ENCODE measurements at regions not wholly inside any gene's neighbourhood (a gene's known extent, or its start where the extent isn't known, plus 50 kb on each side); places are given as distances from the start of the nearest gene placed in this dataset.

GRCh38 chr2:196449083-196449482 lies 190.4 kb upstream of the CCDC150 start:
- no peak for DNase-seq

GRCh38 chr2:196452758-196453157 lies 186.8 kb upstream of the CCDC150 start:
- DNase-seq = no peak

- DNase-seq = peak; percentile 63
Measured at GRCh38 chr2:196453613-196454047, 185.9 kb upstream of the CCDC150 start.

GRCh38 chr2:196454492-196454891 lies 185.0 kb upstream of the CCDC150 start:
- no peak for DNase-seq

- DNase-seq = peak; percentile 86
Measured at GRCh38 chr2:196459539-196459938, 180.0 kb upstream of the CCDC150 start.

DNA sequence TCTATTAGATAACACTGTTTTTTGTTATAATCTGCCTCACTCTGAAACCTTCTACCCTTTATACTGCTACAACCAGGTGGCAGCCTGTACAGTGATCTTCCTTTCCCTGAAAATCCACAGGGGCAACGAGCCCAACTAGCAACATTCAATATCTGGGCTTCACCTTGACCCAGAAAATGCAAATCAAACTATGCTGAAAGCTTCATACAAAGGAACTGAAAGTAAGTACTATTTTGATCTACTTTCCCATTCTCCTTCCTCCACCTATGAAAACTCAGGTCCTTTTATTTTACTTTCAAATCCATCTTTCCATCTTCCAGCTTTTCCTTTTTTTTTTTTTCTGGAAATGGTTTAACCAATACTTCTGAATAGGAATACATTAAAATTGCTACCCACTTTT lies 175.8 kb upstream of the CCDC150 start:
- DNase-seq = no peak

GRCh38 chr2:196464311-196464710 lies 175.2 kb upstream of the CCDC150 start:
- DNase-seq = no peak

DNA sequence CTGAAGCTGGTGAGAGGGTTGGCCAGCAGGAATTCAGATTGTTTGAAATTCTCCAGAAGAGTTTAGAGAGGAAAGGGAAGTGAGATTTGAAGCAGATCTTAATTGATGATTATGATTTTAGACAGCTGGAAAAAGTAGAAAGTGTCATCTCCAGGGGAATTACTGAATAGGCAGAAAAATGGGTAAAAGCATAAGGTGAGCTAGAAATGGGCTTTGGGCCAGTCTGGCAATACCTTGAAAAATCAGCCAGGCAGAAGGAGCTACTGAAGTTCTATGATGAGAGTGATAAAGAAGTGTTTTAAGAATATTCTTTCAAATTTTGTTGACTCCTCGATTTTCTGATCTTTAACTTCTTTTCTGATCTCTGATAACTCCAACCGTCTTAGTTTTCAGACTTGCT lies 172.9 kb upstream of the CCDC150 start:
- DNase-seq = no peak

- DNase-seq = peak; percentile 11
Measured at GRCh38 chr2:196468394-196468793, 171.1 kb upstream of the CCDC150 start.

DNA sequence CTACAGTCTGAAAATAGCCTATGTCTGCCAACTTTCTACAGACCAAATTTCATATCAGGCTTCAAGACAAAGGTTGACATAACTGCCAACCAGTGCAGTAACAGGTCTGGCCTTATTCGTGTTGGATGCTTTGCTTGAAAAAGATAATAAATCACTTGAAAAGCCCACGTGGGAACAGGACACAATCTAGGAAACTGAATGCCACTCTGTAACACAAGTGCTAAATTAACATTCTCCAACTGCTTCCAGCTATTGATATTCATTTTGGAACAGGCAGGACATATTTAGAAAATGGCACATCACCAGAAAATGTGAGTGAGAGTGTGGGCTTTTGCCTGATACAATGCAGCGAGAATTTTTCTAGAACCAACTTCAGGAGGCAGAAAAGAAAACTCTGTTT lies 165.9 kb upstream of the CCDC150 start:
- no peak for DNase-seq

DNA sequence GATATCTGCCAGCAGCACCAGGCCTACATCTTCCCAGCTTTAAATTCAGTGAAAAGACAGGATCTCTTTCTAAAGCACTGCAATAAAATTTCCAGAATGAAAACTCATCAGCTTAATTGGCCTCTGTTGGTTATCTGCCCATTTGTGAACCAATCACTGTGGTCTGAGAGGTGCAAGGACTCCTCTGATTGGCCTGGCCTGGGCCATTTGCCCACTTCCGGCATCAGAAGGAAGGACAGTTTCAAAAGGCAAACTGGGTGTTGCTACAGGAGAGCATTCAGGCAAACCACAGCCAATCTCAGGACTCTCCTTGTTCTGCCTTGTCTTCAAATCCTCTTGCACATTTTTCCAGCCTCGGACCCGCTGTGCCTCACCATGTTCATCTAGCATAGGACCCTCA lies 163.9 kb upstream of the CCDC150 start:
- no peak for DNase-seq

DNA sequence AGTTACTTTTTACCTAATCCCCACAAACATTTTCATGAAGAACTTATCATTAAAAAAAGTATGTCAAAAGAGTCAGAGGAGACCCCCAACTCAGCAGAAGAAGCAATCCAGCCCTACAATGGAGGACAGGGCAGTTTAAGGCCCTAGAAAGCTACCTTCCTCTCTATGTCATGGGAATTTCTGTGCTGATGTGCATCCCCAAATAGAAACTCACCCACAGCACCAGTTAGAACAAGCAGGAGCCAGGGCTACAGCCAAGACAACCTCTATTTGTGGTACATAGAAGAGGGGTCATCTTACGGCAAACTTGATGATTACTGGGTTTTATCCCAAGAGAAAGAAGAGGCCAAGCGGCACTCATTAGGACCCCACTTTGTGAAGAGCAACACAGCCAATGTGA lies 160.9 kb upstream of the CCDC150 start:
- no peak for DNase-seq

GRCh38 chr2:196479350-196479749 lies 160.2 kb upstream of the CCDC150 start:
- no peak for DNase-seq

GRCh38 chr2:196480653-196481323 lies 158.7 kb upstream of the CCDC150 start:
- no peak for DNase-seq

DNA sequence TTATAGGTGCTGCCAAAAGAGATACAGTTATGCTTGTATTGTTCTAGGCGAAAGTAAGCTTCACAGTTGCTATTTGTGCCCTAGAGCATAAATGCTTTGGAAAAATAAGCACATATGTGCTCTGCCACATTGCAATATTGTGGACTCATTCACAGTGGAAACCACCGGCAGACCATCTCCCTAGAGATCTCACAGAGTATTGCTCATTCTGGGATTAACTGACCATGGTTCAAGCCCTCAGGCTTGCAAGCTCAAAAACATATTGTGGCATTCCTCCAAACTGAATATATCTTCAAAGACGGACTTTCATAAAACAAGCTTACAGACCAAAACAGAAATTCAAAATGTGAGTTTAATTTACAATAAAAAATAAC lies 158.2 kb upstream of the CCDC150 start:
- no peak for DNase-seq

DNA sequence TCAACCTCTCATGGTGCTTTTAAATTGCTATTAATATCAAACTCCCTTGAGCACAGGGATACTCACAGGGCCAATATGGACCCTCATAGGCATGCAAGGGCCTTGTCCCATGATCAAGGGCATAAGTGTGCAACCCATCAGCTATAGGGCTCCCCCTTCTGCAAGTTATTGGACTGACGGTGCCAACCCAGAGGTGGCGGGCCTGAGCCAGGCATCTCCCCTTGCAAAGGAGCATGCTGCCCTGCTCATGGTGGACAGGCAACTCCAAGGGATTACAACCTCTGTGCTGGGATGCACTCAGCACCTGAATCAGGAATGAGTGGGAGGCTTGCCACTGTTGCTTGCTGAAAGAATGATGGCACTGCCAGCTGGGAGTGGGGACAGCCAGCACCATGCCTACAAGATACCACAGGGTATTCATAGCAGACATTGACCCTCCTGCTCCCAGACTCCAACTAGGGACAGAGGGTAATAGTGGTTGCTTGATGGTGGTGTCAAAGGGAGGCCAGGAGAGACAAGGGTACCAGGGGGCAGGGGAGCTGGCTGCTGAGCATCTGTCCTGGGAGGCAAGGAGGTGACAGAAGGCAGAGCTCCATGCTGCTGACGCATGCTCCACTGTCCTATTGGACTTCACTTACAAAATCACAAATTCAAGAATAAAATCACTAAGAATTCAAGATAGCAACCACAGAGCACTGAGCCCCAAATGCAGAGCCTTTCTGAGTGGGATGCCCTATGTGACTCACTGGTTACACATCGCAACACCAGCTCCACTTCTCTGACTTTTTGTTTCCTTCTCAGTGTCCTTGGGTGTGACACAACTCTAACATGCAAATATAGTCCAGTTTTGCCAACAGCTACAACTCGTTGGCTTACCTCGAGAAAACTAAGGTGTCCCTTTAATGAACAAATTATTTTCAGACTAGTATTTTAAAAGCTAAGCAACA lies 157.1 kb upstream of the CCDC150 start:
- peak; percentile 4 for DNase-seq

- DNase-seq = no peak
Measured at GRCh38 chr2:196486146-196486545, 153.4 kb upstream of the CCDC150 start.

DNA sequence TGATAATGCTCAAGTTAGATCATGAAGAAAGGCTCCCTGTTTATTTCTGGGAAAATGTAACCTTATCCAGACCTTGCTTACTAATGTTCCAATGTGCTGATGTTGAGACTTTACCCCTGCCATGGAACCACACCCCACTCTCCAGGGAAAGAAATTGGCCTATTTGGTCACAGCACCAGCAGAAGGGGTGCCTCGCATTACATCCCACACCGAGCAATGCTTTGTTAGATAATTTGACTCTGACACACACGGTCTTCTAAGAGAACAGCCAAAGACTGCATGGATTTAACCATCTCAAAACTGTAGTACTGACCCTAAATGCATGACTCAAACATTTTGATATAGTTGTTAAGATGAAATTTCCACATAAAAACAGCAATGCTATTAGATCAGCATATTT lies 152.1 kb upstream of the CCDC150 start:
- DNase-seq = no peak

GRCh38 chr2:196489371-196489770 lies 150.1 kb upstream of the CCDC150 start:
- DNase-seq = no peak

DNA sequence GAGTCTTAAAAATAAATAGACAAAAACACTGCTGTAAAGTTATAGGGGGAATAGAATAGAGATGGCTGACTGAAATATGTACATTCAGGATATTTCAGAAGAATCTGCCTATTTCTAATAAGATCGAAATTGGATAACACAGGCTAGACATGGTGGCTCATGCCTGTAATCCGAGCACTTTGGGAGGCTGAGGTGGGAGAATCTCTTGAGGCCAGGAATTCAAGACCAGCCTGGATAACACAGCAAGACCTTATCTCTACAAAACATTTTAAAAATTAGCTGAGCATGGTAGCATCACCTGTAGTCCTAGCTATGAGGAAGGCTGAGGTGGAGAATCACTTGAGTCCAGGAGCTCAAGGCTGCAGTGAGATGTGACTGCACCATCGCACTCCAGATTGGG lies 146.6 kb upstream of the CCDC150 start:
- no peak for DNase-seq

DNA sequence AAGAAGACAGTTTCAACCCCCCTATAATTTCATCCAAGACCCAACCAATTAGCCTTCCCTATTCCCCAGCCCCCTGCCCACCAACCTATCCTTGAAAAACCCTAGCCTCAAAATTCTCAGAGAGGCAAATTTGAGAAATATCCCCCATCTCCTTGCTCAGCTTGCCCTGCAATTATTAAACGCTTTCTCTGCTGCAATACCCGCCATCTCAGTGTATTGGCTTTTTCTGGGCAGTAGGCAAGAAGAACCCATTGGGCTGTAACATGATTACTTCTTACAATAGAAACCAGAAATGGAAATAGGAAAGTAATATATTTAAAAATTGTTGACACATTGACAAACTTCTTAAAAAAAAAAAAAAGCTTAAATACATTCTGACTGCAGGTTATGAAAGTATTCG lies 140.6 kb upstream of the CCDC150 start:
- no peak for DNase-seq

DNA sequence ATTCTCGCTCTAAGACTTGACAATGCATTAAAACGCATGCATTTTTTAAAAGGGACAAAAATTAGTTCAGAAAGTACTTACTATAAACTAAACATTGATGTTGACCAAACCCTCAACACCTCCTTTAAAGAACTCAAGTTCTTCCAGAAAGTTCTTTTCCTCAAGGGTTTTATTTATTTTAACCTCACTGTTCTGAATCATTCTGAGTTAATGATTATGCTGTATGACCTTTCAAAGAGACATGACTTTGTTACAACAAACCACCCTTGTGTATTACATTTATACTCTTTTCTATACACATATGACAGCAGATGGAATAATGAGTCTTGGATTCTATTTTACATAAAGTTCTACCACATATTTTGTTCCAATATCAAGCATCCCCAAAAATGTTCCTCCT lies 139.8 kb upstream of the CCDC150 start:
- DNase-seq = no peak

DNA sequence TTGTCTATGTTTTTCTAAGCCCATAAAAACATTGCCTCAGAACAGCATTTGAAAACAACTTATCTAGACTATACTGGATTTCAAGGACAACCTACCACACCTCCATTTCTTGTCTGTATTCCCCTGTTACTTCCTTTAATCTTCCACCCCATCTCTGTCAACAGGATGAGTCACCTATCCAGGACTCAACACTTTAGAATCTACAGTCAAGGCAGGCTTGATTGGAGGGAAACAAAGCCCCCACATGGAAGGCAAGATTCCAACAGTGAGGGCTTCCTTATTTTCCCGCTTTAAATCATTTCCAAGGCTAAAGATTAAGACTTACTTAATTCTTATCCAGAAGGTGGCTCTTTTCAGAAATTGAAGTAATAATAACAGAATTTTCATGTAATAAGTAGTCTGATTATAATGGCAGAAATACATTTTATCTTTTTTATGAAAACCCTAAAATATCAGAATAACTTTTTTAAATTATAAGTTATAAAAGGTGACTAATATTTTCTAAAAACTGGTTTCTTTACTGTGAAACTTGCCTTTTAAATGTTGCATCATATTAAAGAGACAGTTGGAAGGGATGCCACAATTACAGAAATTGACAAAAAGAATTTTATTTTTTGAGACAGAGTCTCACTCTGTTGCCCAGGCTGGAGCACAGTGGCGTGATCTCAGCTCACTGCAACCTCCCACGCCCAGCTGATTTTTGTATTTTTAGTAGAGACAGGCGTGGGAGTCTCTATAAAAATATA lies 138.7 kb upstream of the CCDC150 start:
- no peak for DNase-seq

DNA sequence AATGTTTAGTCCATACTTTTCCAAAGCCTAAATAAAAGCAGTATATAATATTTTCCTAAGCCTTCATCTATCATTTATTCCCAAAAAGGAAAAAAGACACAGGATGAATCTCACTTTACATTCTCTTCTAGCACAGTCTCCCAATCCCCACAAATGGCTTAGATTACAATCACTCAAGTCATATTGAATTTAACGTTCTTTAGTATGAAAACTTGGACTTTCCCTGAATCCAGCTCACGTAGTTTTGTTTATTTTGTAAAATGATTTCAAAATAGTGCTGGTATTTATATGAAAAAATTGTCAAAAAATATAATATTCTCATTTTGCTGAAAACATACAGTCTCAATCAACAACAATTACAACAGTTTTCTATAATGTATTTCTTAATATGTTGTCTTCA lies 137.7 kb upstream of the CCDC150 start:
- DNase-seq = no peak

Data from hematopoietic multipotent progenitor cell treated with erythropoietin and hydrocortisone succinate and interleukin-3 and kit ligand, for 6 days (in vitro differentiated cells).